GM12875 (cell line): ENCODE measurements at regions not wholly inside any gene's neighbourhood (a gene's known extent, or its start where the extent isn't known, plus 50 kb on each side); places are given as distances from the start of the nearest gene placed in this dataset.

ENCODE experiments used
- H3K4me3 ChIP-seq: one replicate; pipeline ENCODE4 v1.5.1; 2011; ENCODE audit warnings: low read depth, low read length, control low read depth
- TF ChIP-seq, protein P1 (sequence below): IDR thresholded peaks from 2 replicates; pipeline ENCODE4 v1.5.1; 2011; ENCODE audit warnings: low read depth, mild to moderate bottlenecking, control low read depth, inconsistent platforms, low read length, moderate library complexity, borderline replicate concordance; ENCODE audit not compliant: insufficient read depth

GRCh38 chr15:53256043-53256442 is 465.9 kb upstream of the ONECUT1 start:
- H3K4me3 ChIP-seq = no peak overlapping the region
- TF ChIP-seq, protein P1, sequence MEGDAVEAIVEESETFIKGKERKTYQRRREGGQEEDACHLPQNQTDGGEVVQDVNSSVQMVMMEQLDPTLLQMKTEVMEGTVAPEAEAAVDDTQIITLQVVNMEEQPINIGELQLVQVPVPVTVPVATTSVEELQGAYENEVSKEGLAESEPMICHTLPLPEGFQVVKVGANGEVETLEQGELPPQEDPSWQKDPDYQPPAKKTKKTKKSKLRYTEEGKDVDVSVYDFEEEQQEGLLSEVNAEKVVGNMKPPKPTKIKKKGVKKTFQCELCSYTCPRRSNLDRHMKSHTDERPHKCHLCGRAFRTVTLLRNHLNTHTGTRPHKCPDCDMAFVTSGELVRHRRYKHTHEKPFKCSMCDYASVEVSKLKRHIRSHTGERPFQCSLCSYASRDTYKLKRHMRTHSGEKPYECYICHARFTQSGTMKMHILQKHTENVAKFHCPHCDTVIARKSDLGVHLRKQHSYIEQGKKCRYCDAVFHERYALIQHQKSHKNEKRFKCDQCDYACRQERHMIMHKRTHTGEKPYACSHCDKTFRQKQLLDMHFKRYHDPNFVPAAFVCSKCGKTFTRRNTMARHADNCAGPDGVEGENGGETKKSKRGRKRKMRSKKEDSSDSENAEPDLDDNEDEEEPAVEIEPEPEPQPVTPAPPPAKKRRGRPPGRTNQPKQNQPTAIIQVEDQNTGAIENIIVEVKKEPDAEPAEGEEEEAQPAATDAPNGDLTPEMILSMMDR = no peak

GRCh38 chr15:53251996-53252395 is 461.9 kb upstream of the ONECUT1 start:
- no peak overlapping the region for H3K4me3 ChIP-seq
- TF ChIP-seq, protein P1 = no peak

DNA sequence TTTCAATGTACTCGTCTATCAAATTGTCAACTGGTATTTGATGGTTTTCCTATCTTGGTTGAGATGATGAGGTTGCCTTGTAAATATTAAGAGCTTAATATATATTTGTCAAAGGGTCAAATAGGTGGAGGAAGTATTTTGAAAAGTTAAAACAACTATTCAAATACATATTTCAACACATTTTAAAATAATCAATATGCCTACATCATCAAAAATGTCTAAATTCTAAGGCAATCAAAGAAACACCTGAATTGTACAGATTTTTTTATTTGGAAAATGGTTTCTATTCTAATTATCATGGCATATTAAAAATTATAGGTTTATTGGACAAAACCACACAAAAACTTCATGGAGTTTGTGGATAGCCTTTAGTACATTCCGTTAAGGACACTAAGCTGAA is 461.4 kb upstream of the ONECUT1 start:
- H3K4me3 ChIP-seq = no peak overlapping the region
- TF ChIP-seq, protein P1 = no peak

GRCh38 chr15:53247041-53247708 is 457.0 kb upstream of the ONECUT1 start:
- TF ChIP-seq, protein P1 = no peak
- no peak overlapping the region for H3K4me3 ChIP-seq

- no peak overlapping the region for H3K4me3 ChIP-seq
- TF ChIP-seq, protein P1 = no peak
Measured at GRCh38 chr15:53246404-53246803, 456.3 kb upstream of the ONECUT1 start.

GRCh38 chr15:53233801-53234200 is 443.7 kb upstream of the ONECUT1 start:
- no peak overlapping the region for H3K4me3 ChIP-seq

DNA sequence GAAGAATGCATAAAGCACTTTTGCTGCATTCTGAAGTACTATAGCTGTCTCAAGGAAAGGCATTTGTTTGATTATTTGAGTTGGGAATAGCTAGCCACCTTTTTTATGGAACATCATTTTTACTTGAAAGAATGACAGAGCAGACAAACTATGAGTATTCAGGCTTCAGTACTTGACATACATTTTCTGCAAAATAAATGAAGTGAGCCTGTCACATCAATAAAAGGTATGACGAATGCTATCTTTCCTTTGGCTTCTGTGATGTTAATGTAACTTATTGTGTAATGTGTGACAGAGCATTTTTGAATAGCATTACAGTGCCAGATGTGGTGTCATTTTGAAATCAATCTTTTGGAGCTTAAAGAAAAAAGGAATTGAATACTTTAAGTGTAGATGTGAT is 440.3 kb upstream of the ONECUT1 start:
- H3K4me3 ChIP-seq = no peak overlapping the region
- TF ChIP-seq, protein P1 = no peak

More at GRCh38 chr15:53233801-53234200, 443.7 kb upstream of the ONECUT1 start:
- TF ChIP-seq, protein P1 = no peak
